B cell (primary cell): ENCODE measurements at regions not wholly inside any gene's neighbourhood (a gene's known extent, or its start where the extent isn't known, plus 50 kb on each side); places are given as distances from the start of the nearest gene placed in this dataset.

Experiments used
- ATAC-seq: fragments of 200-7000 bp; cut with Tn5 transposase; one replicate; pipeline ENCODE4 v1.10.0; 2021; ENCODE audit warnings: low read depth, mild to moderate bottlenecking, moderate number of reproducible peaks, moderate library complexity
- CTCF ChIA-PET: fragments of 350-600 bp; sonication (Branson Sonifier 250); formaldehyde crosslinking; loops from one replicate; lab custom pipeline; 2021; ENCODE audit warnings: antibody characterized with exemption, inconsistent platforms; lab: Charles Lee
- POLR2A ChIA-PET: fragments of 350-600 bp; sonication (Branson Sonifier 250); formaldehyde crosslinking; loops from one replicate; lab custom pipeline; 2021; ENCODE audit warnings: antibody characterized with exemption; lab: Charles Lee
- DNase-seq: peaks from one replicate; pipeline ENCODE4 v3.0.0; 2013
- H2AFZ ChIP-seq: 2 replicates; pipeline ENCODE4 v1.6.1; 2012; ENCODE audit warnings: mild to moderate bottlenecking, low read depth, low read length; ENCODE audit not compliant: insufficient read depth, poor library complexity, severe bottlenecking
- H3K27ac ChIP-seq, 2 donors: 1 replicate in 1 of 2; 2 replicates in 1 of 2; pipeline ENCODE4 v1.5.1; 2012 to 2013; ENCODE audit warnings: low read length in 2 of 2, mild to moderate bottlenecking in 2 of 2, moderate library complexity in 1 of 2
- H3K27me3 ChIP-seq, 4 experiments: fragments of 200-600 bp in 1 of 4; sonication (generic) in 1 of 4; replicated peaks in 1 of 4; 1 replicate in 2 of 4; 2 replicates in 2 of 4; pipeline versions ENCODE4 v1.6.1 to v1.7.0; 2013 to 2016; ENCODE audit warnings: low read length in 3 of 4, mild to moderate bottlenecking in 2 of 4, mixed read lengths in 1 of 4, moderate library complexity in 1 of 4; ENCODE audit not compliant: insufficient read depth in 4 of 4, control insufficient read depth in 3 of 4; ENCODE audit errors: control extremely low read depth in 1 of 4
- H3K36me3 ChIP-seq, 2 experiments: replicated peaks in 1 of 2; 1 replicate in 1 of 2; 2 replicates in 1 of 2; pipeline versions ENCODE4 v1.6.1 to v1.7.1; 2013; ENCODE audit warnings: low read length in 1 of 2; ENCODE audit not compliant: insufficient read depth in 2 of 2, control insufficient read depth in 1 of 2; ENCODE audit errors: control extremely low read depth in 1 of 2, extremely low read depth in 1 of 2
- H3K4me1 ChIP-seq, 2 donors: fragments of 200-600 bp in 1 of 2; sonication (generic) in 1 of 2; 1 replicate in 1 of 2; 2 replicates in 1 of 2; pipeline versions ENCODE4 v1.5.1 to v1.6.1; 2013 to 2017; ENCODE audit warnings: low read length in 2 of 2; ENCODE audit not compliant: control insufficient read depth in 2 of 2, insufficient read depth in 2 of 2
- H3K4me2 ChIP-seq: replicated peaks from 2 replicates; pipeline ENCODE3; 2012; ENCODE audit warnings: mild to moderate bottlenecking, low read depth, low read length; ENCODE audit not compliant: poor library complexity, severe bottlenecking
- H3K4me3 ChIP-seq, 5 experiments: fragments of 200-600 bp in 1 of 5; sonication (generic) in 1 of 5; 1 replicate in 3 of 5; 2 replicates in 2 of 5; pipeline versions ENCODE4 v1.5.1 to v1.7.0; 2011 to 2016; ENCODE audit warnings: low read length in 4 of 5, mild to moderate bottlenecking in 4 of 5, low read depth in 2 of 5, control low read depth in 1 of 5, moderate library complexity in 1 of 5; ENCODE audit not compliant: insufficient read depth in 1 of 5; ENCODE audit errors: control extremely low read depth in 1 of 5, extremely low read depth in 1 of 5
- H3K79me2 ChIP-seq: fragments of 200-600 bp; sonication (generic); one replicate; pipeline ENCODE4 v1.6.0; 2016; ENCODE audit warnings: low read length; ENCODE audit not compliant: control insufficient read depth, insufficient read depth
- H3K9ac ChIP-seq: fragments of 200-600 bp; sonication (generic); 2 replicates; pipeline ENCODE4 v1.6.1; 2017; ENCODE audit warnings: mild to moderate bottlenecking, low read length, moderate library complexity
- H3K9me3 ChIP-seq, 3 donors: one replicate each; pipeline versions ENCODE4 v1.6.1 to v1.7.1; 2013; ENCODE audit warnings: low read length in 2 of 3; ENCODE audit not compliant: control insufficient read depth in 2 of 3, insufficient read depth in 1 of 3; ENCODE audit errors: control extremely low read depth in 1 of 3
- H4K20me1 ChIP-seq: 2 replicates; pipeline ENCODE4 v1.6.0; 2012; ENCODE audit warnings: mild to moderate bottlenecking, low read length; ENCODE audit not compliant: insufficient read depth, control insufficient read depth, poor library complexity, severe bottlenecking
- H3K27ac Mint-ChIP-seq: one replicate; pipeline ENCODE4 v1.8.0; 2021; ENCODE audit warnings: mixed read lengths
- H3K27me3 Mint-ChIP-seq: one replicate; pipeline ENCODE4 v1.8.0; 2021; ENCODE audit warnings: mixed read lengths
- H3K4me1 Mint-ChIP-seq: one replicate; pipeline ENCODE4 v1.8.0; 2021; ENCODE audit warnings: mixed read lengths
- H3K4me3 Mint-ChIP-seq: one replicate; pipeline ENCODE4 v1.8.0; 2021; ENCODE audit warnings: mixed read lengths
- H3K9me3 Mint-ChIP-seq: one replicate; pipeline ENCODE4 v1.8.0; 2022; ENCODE audit warnings: mixed read lengths; ENCODE audit not compliant: insufficient read depth
- CTCF ChIP-seq: fragments of 200-600 bp; IDR thresholded peaks from one replicate; pipeline ENCODE4 v1.8.0; 2022; ENCODE audit warnings: antibody characterized with exemption, mild to moderate bottlenecking
- EZH2 ChIP-seq: IDR thresholded peaks from 2 replicates; pipeline ENCODE4 v1.6.1; 2012; ENCODE audit warnings: borderline replicate concordance, low read depth, mild to moderate bottlenecking, moderate library complexity, low read length; ENCODE audit not compliant: insufficient read depth, poor library complexity, severe bottlenecking
- WGBS: methylation state at CpG from one replicate; pipeline ENCODE4 v1.1.5; 2013; ENCODE audit warnings: missing lambda C conversion rate; ENCODE audit not compliant: insufficient coverage; 5-methylcytosine and 5-hydroxymethylcytosine counted together
- intact Hi-C: fragments of 100-400 bp; cut with micrococcal nuclease; formaldehyde crosslinking; loops from one replicate; pipeline ENCODE4 v1.10.0; 2022

GRCh38 chr4:27779827-27780226 lies 919.2 kb downstream of the STIM2 start:
- 88% methylated on average over 1 of the region's 1 CpG for whole genome bisulfite sequencing
- Histone ChIP-seq H4K20me1 (no peaks in the 10 kb centered on the region), H3K9me3 (no peaks in the 10 kb centered on the region), H3K4me3 (no peak overlapping the region), H3K27ac (no peak overlapping the region), H3K36me3 (no peaks in the 10 kb centered on the region), H3K4me1 (no peaks in the 10 kb centered on the region), H2AFZ (no peak overlapping the region), H3K79me2 (no peaks in the 10 kb centered on the region), H3K9ac (no peak overlapping the region), H3K4me2 (no peak overlapping the region), H3K27me3 (no peaks in the 10 kb centered on the region)
- TF ChIP-seq CTCF (no peak), EZH2 (no peak)
- H3K27ac Mint-ChIP-seq: no peak overlapping the region
- H3K27me3 Mint-ChIP-seq: no peaks in the 10 kb centered on the region
- DNase-seq (no peak), ATAC-seq (no peak)
- ChIA-PET POLR2A (no interaction called here), CTCF (no interaction called here)
- no peak overlapping the region for H3K4me3 Mint-ChIP-seq
- peaks cover 2% of the 10 kb centered on the region for H3K9me3 Mint-ChIP-seq
- no peaks in the 10 kb centered on the region for H3K4me1 Mint-ChIP-seq
- intact Hi-C loops: no loop called here

- intact Hi-C loops: no loop called here
- Histone ChIP-seq H3K4me2 (no peak overlapping the region), H4K20me1 (no peaks in the 10 kb centered on the region), H3K4me1 (no peaks in the 10 kb centered on the region), H3K27me3 (no peaks in the 10 kb centered on the region), H3K9me3 (no peaks in the 10 kb centered on the region), H3K36me3 (no peaks in the 10 kb centered on the region), H2AFZ (no peak overlapping the region), H3K4me3 (no peak overlapping the region), H3K9ac (no peak overlapping the region), H3K27ac (no peak overlapping the region), H3K79me2 (no peaks in the 10 kb centered on the region)
- H3K4me3 Mint-ChIP-seq: no peak overlapping the region
- no peak for TF ChIP-seq EZH2
- TF ChIP-seq CTCF: no peak
- WGBS: no CpG with 5 or more reads among the region's 2 CpGs
- POLR2A ChIA-PET: no interaction called here
- DNase-seq (no peak), ATAC-seq (no peak)
- H3K4me1 Mint-ChIP-seq: no peaks in the 10 kb centered on the region
- no peak overlapping the region for H3K27ac Mint-ChIP-seq
- H3K27me3 Mint-ChIP-seq: no peaks in the 10 kb centered on the region
- CTCF ChIA-PET: no interaction called here
- H3K9me3 Mint-ChIP-seq: no peaks in the 10 kb centered on the region
Observed at GRCh38 chr4:27787195-27787594, 926.6 kb downstream of the STIM2 start.
